ENCODE measurements at regions not wholly inside any gene's neighbourhood (a gene's known extent, or its start where the extent isn't known, plus 50 kb on each side); places are given as distances from the start of the nearest gene placed in this dataset.

DNA sequence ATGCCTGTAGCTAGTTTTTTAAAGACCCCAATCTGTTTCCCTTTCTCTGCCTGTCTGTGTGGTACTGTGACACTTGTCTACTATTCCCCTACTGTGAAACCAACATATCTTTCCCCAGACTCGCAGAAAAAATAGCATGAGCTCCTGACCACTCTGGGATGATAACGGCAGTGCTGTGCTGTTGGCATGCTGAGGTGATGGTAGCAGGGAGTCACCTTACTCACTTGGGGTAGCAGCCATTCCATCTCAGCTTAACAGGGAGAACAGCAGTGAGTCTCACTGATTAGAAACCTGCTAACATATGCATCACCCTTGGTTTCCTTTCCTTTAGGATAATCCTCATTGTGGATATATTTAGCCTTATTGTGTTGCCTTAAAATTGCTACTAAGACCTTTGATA, 469.6 kb upstream of the FZD8 start:
- Histone ChIP-seq H3K36me3 (ENCODE audit: control insufficient read depth in 2 of 2, insufficient read depth in 2 of 2, low read length in 1 of 2) (no peaks in the 10 kb centered on the region), H3K4me1 (ENCODE audit: control insufficient read depth in 2 of 2, insufficient read depth in 2 of 2, low read length in 1 of 2) (no peaks in the 10 kb centered on the region), H3K27ac (ENCODE audit: low read depth in 2 of 2, low read length in 1 of 2) (no peak overlapping the region), H3K9me3 (ENCODE audit: control insufficient read depth in 2 of 2, insufficient read depth in 1 of 2, low read depth in 1 of 2, low read length in 1 of 2) (no peaks in the 10 kb centered on the region), H3K27me3 (ENCODE audit: control insufficient read depth in 1 of 2, insufficient read depth in 2 of 2, low read length in 2 of 2) (no peaks in the 10 kb centered on the region), H3K4me3 (ENCODE audit: low read depth in 1 of 2, low read length in 2 of 2) (no peak overlapping the region)
- WGBS, 2 donors: 70 to 74% methylated on average over 2 of the region's 2 CpGs

- Histone ChIP-seq H3K27ac (ENCODE audit: low read depth in 2 of 2, low read length in 1 of 2) (no peak overlapping the region), H3K9me3 (ENCODE audit: control insufficient read depth in 2 of 2, insufficient read depth in 1 of 2, low read depth in 1 of 2, low read length in 1 of 2) (no peaks in the 10 kb centered on the region), H3K4me1 (ENCODE audit: control insufficient read depth in 2 of 2, insufficient read depth in 2 of 2, low read length in 1 of 2) (no peaks in the 10 kb centered on the region), H3K36me3 (ENCODE audit: control insufficient read depth in 2 of 2, insufficient read depth in 2 of 2, low read length in 1 of 2) (no peaks in the 10 kb centered on the region), H3K27me3 (ENCODE audit: control insufficient read depth in 1 of 2, insufficient read depth in 2 of 2, low read length in 2 of 2) (no peaks in the 10 kb centered on the region), H3K4me3 (ENCODE audit: low read depth in 1 of 2, low read length in 2 of 2) (no peak overlapping the region)
- 52 to 68% methylated on average over 1 of the region's 1 CpG for WGBS, 2 donors
These were observed 468.0 kb upstream of the FZD8 start for GRCh38 chr10:36110097-36110496.

GRCh38 chr10:36109399-36110023, 467.4 kb upstream of the FZD8 start:
- 76 to 78% methylated on average over 3 of the region's 3 CpGs for WGBS, 2 donors
- Histone ChIP-seq H3K27me3 (ENCODE audit: control insufficient read depth in 1 of 2, insufficient read depth in 2 of 2, low read length in 2 of 2) (no peaks in the 10 kb centered on the region), H3K9me3 (ENCODE audit: control insufficient read depth in 2 of 2, insufficient read depth in 1 of 2, low read depth in 1 of 2, low read length in 1 of 2) (no peaks in the 10 kb centered on the region)

DNA sequence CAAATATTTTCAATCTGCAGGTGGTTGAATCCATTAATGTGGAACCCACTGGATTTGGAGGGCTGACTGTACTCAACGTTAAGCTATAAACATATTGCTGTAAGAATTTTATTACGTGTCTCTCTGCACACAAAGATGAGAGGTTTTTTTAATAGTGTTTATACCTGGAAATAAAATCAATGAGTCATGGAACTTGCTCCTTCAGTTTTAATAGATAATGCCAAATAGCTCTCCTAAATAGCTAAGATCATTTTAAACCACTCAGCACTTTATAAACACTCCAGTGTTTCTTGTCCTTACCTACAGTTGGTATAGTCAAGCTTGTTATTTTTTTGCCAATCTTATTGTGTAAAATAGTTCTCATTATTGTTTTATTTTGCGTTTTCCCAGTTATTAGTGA, 455.6 kb upstream of the FZD8 start:
- H3K27ac ChIP-seq (ENCODE audit: low read depth in 2 of 2, low read length in 1 of 2): no peak overlapping the region
- WGBS, 2 donors: 69 to 84% methylated on average over 3 of the region's 3 CpGs
- peaks cover 0 to 6% of the 10 kb centered on the region in 2 donors for H3K9me3 ChIP-seq (ENCODE audit: control insufficient read depth in 2 of 2, insufficient read depth in 1 of 2, low read depth in 1 of 2, low read length in 1 of 2)
- H3K27me3 ChIP-seq (ENCODE audit: control insufficient read depth in 1 of 2, insufficient read depth in 2 of 2, low read length in 2 of 2): no peaks in the 10 kb centered on the region
- no peaks in the 10 kb centered on the region for H3K4me1 ChIP-seq (ENCODE audit: control insufficient read depth in 2 of 2, insufficient read depth in 2 of 2, low read length in 1 of 2)
- no peak overlapping the region for H3K4me3 ChIP-seq (ENCODE audit: low read depth in 1 of 2, low read length in 2 of 2)
- H3K36me3 ChIP-seq (ENCODE audit: control insufficient read depth in 2 of 2, insufficient read depth in 2 of 2, low read length in 1 of 2): no peaks in the 10 kb centered on the region

More at GRCh38 chr10:36109399-36110023, 467.4 kb upstream of the FZD8 start:
- Histone ChIP-seq H3K27ac (ENCODE audit: low read depth in 2 of 2, low read length in 1 of 2) (no peak overlapping the region), H3K36me3 (ENCODE audit: control insufficient read depth in 2 of 2, insufficient read depth in 2 of 2, low read length in 1 of 2) (no peaks in the 10 kb centered on the region), H3K4me3 (ENCODE audit: low read depth in 1 of 2, low read length in 2 of 2) (no peak overlapping the region), H3K4me1 (ENCODE audit: control insufficient read depth in 2 of 2, insufficient read depth in 2 of 2, low read length in 1 of 2) (no peaks in the 10 kb centered on the region)

DNA sequence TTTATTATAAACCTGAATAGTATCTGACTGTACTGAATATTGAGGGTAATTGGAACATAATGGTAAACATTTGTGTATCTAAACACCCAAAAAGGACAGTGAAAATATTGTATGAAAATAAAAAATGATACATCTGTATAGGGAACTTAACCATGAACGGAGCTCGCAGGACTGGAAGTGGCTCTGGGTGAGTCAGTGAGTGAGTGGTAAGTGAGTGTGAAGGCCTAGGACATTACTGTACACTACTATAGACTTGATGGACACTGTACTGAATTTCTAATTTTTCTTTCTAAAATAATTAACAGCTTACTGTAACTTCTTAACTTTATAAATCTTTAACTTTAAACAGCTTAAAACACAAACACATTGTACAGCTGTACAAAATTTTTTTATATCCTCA, 454.5 kb upstream of the FZD8 start:
- Histone ChIP-seq H3K4me1 (ENCODE audit: control insufficient read depth in 2 of 2, insufficient read depth in 2 of 2, low read length in 1 of 2) (no peaks in the 10 kb centered on the region), H3K9me3 (ENCODE audit: control insufficient read depth in 2 of 2, insufficient read depth in 1 of 2, low read depth in 1 of 2, low read length in 1 of 2) (peaks cover 0 to 6% of the 10 kb centered on the region in 2 donors), H3K27me3 (ENCODE audit: control insufficient read depth in 1 of 2, insufficient read depth in 2 of 2, low read length in 2 of 2) (no peaks in the 10 kb centered on the region), H3K27ac (ENCODE audit: low read depth in 2 of 2, low read length in 1 of 2) (no peak overlapping the region), H3K36me3 (ENCODE audit: control insufficient read depth in 2 of 2, insufficient read depth in 2 of 2, low read length in 1 of 2) (no peaks in the 10 kb centered on the region), H3K4me3 (ENCODE audit: low read depth in 1 of 2, low read length in 2 of 2) (no peak overlapping the region)
- WGBS, 2 donors: 72 to 94% methylated on average over 2 of the region's 2 CpGs

DNA sequence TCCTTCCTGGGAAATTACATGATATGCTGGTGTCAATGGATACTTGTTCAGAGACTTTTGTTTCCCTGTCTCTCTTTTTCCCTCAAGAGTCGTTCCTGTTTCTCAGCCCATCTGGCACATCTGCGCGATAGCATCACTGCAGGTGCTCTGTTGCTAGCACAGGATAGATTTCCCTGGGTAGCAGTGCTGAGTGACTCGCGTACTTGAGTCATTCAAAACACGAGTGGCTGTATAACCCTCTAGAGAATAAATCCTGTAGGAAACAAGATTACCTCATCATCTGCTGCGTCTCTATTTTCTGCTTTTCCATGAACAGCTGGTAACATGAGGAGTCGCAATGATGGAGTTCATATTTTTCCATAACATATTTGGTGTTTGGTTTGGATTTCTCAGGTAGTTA, 452.0 kb upstream of the FZD8 start:
- H3K4me1 ChIP-seq (ENCODE audit: control insufficient read depth in 2 of 2, insufficient read depth in 2 of 2, low read length in 1 of 2): no peaks in the 10 kb centered on the region
- no peak overlapping the region for H3K27ac ChIP-seq (ENCODE audit: low read depth in 2 of 2, low read length in 1 of 2)
- no peaks in the 10 kb centered on the region for H3K27me3 ChIP-seq (ENCODE audit: control insufficient read depth in 1 of 2, insufficient read depth in 2 of 2, low read length in 2 of 2)
- 71 to 72% methylated on average over 8 of the region's 8 CpGs for WGBS, 2 donors
- H3K9me3 ChIP-seq (ENCODE audit: control insufficient read depth in 2 of 2, insufficient read depth in 1 of 2, low read depth in 1 of 2, low read length in 1 of 2): peaks cover 0 to 6% of the 10 kb centered on the region in 2 donors
- H3K36me3 ChIP-seq (ENCODE audit: control insufficient read depth in 2 of 2, insufficient read depth in 2 of 2, low read length in 1 of 2): no peaks in the 10 kb centered on the region
- no peak overlapping the region for H3K4me3 ChIP-seq (ENCODE audit: low read depth in 1 of 2, low read length in 2 of 2)

GRCh38 chr10:36092116-36092515, 450.0 kb upstream of the FZD8 start:
- Histone ChIP-seq H3K4me1 (ENCODE audit: control insufficient read depth in 2 of 2, insufficient read depth in 2 of 2, low read length in 1 of 2) (no peaks in the 10 kb centered on the region), H3K9me3 (ENCODE audit: control insufficient read depth in 2 of 2, insufficient read depth in 1 of 2, low read depth in 1 of 2, low read length in 1 of 2) (peaks cover 0 to 6% of the 10 kb centered on the region in 2 donors), H3K27me3 (ENCODE audit: control insufficient read depth in 1 of 2, insufficient read depth in 2 of 2, low read length in 2 of 2) (no peaks in the 10 kb centered on the region), H3K27ac (ENCODE audit: low read depth in 2 of 2, low read length in 1 of 2) (no peak overlapping the region), H3K4me3 (ENCODE audit: low read depth in 1 of 2, low read length in 2 of 2) (no peak overlapping the region), H3K36me3 (ENCODE audit: control insufficient read depth in 2 of 2, insufficient read depth in 2 of 2, low read length in 1 of 2) (no peaks in the 10 kb centered on the region)
- 86 to 89% methylated on average over 7 of the region's 7 CpGs for WGBS, 2 donors

DNA sequence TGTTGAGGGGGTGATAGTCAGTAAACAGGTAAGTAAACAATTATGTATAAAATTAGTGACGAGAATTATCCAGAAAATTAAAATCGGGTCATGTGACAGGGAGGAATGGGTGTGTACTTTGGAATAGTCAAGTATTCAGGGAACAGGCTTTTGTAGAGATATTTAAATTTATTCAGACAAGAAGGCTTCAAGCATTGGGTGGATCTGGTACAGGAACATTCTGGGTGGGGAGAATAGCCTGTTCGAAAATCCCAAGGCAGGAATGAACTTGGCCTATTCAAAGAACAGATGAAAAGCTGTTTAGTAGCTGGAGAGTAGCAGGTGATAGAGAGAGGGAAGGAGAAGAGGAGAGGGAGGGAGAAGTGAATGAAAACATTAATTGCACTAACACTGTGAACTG, 448.9 kb upstream of the FZD8 start:
- Histone ChIP-seq H3K27ac (ENCODE audit: low read depth in 2 of 2, low read length in 1 of 2) (no peak overlapping the region), H3K4me3 (ENCODE audit: low read depth in 1 of 2, low read length in 2 of 2) (no peak overlapping the region)
- 88 to 92% methylated on average over 3 of the region's 3 CpGs for WGBS, 2 donors

DNA sequence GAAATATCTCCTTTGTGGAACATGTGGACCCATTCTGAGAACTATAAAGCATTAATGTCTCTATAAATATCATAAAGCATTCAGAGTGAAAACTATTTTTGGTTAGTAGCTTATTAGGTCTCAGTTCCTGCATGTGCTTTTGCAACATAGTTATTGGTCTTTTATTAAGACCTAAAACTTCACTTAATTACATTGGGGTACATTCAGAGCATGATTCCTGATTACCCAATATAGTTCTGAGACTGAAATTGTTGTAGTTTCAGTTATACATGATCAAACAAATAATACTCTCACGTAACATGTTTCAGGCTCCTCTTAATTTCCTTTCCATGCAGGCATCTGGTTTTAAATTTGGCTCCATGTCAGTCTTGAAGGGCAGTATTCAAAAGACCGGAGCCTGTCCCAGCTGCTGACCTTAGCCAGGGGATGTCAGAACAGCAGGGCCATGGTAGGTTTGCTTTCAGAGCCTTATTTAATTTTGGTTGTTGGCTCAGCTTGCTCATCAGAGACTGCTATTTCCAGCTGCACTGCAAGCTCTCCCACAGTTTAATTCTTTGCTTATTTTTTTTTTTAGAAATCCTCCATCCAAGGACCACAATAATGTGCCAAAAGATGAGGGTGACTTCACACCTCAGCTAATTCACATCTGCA, 447.8 kb upstream of the FZD8 start:
- Histone ChIP-seq H3K4me1 (ENCODE audit: control insufficient read depth in 2 of 2, insufficient read depth in 2 of 2, low read length in 1 of 2) (no peaks in the 10 kb centered on the region), H3K4me3 (ENCODE audit: low read depth in 1 of 2, low read length in 2 of 2) (no peak overlapping the region), H3K27me3 (ENCODE audit: control insufficient read depth in 1 of 2, insufficient read depth in 2 of 2, low read length in 2 of 2) (no peaks in the 10 kb centered on the region), H3K9me3 (ENCODE audit: control insufficient read depth in 2 of 2, insufficient read depth in 1 of 2, low read depth in 1 of 2, low read length in 1 of 2) (peaks cover 0 to 2% of the 10 kb centered on the region in 2 donors), H3K36me3 (ENCODE audit: control insufficient read depth in 2 of 2, insufficient read depth in 2 of 2, low read length in 1 of 2) (no peaks in the 10 kb centered on the region), H3K27ac (ENCODE audit: low read depth in 2 of 2, low read length in 1 of 2) (no peak overlapping the region)
- 64 to 78% methylated on average over 2 of the region's 2 CpGs for WGBS, 2 donors

More for the DNA sequence above, 448.9 kb upstream of the FZD8 start:
- peaks cover 0 to 6% of the 10 kb centered on the region in 2 donors for H3K9me3 ChIP-seq (ENCODE audit: control insufficient read depth in 2 of 2, insufficient read depth in 1 of 2, low read depth in 1 of 2, low read length in 1 of 2)
- no peaks in the 10 kb centered on the region for H3K27me3 ChIP-seq (ENCODE audit: control insufficient read depth in 1 of 2, insufficient read depth in 2 of 2, low read length in 2 of 2)
- H3K4me1 ChIP-seq (ENCODE audit: control insufficient read depth in 2 of 2, insufficient read depth in 2 of 2, low read length in 1 of 2): no peaks in the 10 kb centered on the region
- no peaks in the 10 kb centered on the region for H3K36me3 ChIP-seq (ENCODE audit: control insufficient read depth in 2 of 2, insufficient read depth in 2 of 2, low read length in 1 of 2)
